Activated CD8-positive, alpha-beta memory T cell treated with anti-CD3 and anti-CD28 coated beads, Interleukin-2, amount 50 U/mL, for 1 hour (primary cell): ENCODE measurements at regions not wholly inside any gene's neighbourhood (a gene's known extent, or its start where the extent isn't known, plus 50 kb on each side); places are given as distances from the start of the nearest gene placed in this dataset.

ENCODE experiments used
- DNase-seq: peaks from one replicate; pipeline ENCODE4 v3.0.0-alpha.2; 2020; ENCODE audit errors: extremely low read depth

DNA sequence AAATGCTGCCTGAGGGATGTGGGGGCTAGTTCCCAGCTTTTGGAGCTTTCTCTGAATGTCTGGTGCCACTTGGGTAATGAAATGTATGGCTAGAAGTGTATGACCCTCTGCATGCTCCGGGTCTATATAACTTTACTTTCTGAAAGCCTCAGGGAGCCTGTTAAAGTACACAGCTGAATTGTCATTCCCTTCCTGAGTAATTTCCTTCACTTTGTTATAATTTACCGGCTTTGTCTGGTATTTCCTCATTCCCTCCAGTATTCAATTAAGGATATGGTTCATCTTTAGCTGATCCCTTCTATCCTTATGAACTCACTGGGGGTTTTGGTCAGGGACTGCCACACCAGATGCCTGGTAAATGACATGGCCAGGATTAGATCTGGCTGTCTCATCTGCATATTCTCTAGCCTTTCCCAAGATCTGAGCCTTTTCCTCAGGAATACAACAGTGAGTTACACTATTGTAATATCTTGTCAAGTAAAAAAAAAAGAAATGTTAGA, 620.3 kb downstream of the ZPLD1 start:
- no peak for DNase-seq

DNA sequence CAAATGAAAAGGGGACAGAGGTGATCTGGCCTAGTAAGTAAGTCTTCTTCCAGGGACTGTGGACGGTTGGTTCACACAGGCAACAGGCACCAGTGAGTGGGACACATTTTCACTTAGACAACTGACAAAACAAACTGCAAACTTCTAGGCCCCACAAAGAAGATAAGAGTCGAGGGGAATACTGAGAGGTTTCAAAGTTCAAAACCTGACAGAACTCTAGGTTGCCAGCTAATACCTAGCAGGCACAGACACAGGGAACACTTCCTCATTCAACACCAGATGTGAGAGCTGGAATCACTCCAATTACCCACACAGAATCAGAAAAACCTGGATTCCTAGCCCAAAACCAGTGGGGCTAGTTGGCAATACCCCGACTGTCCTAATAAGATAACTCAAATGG, 621.7 kb downstream of the ZPLD1 start:
- no peak for DNase-seq

DNA sequence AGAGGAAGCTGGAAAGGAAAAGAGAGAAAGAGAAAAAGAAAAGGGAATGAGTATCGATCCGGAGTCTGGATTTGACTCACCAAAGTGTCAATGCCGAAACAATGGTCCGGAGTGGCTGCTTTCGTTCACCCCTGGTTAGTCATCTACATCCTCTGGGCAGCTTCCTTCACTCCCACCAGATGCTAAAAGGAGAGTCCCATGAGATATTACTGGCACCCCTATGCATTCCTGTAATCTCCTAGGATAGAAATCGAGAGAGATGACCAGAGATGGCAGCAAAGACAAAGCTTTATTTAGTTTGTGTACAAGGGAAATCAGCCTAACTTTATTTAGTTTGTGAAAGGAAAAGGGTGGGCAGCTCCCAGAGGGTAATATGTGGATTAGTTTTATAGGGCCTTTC, 622.2 kb downstream of the ZPLD1 start:
- DNase-seq = no peak

DNA sequence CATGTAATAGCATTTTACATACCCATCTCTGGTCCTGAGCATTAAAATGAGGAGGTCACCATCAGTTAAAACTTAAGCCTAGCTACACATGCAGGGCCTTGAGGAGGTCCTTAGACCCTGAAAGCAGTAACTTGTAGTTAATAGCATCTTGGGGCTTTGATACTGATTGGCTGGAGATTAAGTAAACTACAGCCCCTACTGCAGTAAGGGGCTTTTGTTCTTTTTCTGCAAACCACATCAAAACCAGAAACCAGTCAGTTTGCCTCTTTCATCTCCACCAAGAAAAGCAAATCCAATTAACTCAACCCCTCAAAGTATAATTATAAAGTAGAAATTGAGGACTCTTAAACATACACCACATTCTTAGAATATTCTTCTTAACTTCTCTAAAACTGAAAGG, 622.7 kb downstream of the ZPLD1 start:
- no peak for DNase-seq

DNA sequence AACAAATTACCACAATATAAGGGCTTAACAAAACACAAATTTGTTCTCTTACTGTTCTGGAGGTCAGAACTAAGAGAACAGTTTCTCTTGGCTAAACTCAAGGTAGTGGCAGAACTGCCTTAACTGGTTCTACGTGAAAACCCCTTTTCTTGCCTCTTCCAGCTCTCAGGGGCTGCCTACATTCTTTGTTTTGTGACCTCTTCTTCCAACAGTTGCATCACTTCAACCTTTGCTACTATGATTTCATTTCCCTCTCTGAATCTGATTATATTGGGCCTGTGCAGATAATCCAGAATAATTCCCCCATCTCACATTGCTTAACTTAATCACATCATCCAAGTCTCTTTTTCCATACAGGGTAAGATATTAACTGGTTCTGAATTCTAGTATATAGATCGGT, 624.6 kb downstream of the ZPLD1 start:
- no peak for DNase-seq

- DNase-seq = no peak
Measured at GRCh38 chr3:103060242-103060641, 625.4 kb downstream of the ZPLD1 start.

DNA sequence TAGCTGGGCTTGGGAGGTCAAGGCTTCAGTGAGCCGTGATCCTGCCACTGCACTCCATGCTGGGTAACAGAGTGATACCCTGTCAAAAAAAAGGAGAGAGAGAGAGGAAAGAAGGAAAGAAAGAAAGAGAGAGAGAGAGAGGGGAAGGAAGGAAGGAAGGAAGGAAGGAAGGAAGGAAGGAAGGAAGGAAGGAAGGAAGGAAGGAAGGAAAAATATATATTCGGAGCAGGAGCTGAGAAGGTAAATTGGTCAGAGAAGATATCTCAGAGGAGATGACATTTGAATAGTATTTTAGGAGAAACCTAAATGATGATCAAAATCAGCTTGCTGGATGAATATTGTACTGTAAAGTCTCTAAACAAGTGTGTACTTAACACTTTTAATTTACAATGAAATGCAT, 633.1 kb downstream of the ZPLD1 start:
- no peak for DNase-seq

DNA sequence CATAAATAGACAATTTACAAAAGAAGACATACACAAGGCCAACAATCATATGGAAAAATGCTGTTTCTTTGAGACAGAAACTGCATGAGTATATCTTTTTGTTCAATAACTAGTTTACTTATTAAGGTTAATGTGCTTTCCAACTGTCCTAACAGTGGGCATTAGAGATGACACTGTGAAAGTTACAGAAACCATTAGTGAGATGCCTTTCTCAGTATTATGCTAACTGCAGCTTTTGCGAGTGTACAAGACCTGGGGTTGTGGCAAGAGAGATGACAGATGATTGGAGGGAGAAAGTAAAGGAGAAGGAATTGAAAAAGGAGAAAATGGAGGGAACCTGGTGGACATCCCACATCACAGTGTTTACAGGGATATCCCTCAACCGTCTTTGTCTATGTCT, 640.5 kb downstream of the ZPLD1 start:
- DNase-seq = no peak

- no peak for DNase-seq
Measured at GRCh38 chr3:103077910-103078309, 643.1 kb downstream of the ZPLD1 start.

- DNase-seq = no peak
Measured at GRCh38 chr3:103082501-103082900, 647.7 kb downstream of the ZPLD1 start.

GRCh38 chr3:103083848-103084631, 649.2 kb downstream of the ZPLD1 start:
- DNase-seq = no peak

- no peak for DNase-seq
Measured at GRCh38 chr3:103085465-103085864, 650.6 kb downstream of the ZPLD1 start.

GRCh38 chr3:103089758-103090157, 654.9 kb downstream of the ZPLD1 start:
- no peak for DNase-seq

GRCh38 chr3:103105206-103105605, 670.4 kb downstream of the ZPLD1 start:
- DNase-seq = no peak

DNA sequence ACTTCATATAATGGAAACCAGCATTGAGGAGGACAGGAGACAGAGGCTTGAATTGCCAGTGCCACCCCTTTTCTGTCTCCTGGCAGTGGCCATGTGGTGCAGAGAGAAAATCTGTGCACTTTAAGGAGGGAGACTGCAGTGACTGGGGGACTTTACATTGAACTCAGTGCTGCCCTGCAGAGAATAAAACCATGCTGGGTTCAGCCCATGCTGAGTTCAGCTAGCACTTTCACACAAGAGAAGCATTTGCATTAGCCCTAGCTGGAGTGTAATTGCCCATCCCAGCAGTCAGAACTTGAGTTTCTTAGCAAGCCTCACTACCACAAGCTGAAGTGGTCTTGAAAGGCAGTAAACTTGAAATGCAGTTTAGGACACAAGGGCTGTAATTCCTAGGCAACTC, 677.5 kb downstream of the ZPLD1 start:
- no peak for DNase-seq

DNA sequence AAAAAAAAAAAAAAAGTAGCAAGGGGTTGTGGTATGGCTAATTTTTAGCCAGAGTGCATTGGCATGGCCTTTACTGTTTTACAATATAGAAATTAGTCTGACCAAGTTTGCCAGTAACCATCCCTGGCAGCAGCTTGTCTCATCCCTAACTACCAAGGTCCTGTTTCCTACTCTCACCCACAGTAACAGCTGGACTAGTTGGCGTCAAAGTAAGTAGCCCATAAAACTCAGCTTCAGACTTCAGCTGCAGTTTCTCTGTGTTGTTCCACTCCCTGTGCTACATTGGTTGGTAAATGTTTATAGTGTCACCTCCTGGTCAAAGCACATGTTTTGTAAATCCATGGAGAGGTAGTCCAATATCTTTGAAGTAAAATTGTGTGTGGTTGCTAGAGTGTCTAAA, 691.3 kb downstream of the ZPLD1 start:
- DNase-seq = no peak

DNA sequence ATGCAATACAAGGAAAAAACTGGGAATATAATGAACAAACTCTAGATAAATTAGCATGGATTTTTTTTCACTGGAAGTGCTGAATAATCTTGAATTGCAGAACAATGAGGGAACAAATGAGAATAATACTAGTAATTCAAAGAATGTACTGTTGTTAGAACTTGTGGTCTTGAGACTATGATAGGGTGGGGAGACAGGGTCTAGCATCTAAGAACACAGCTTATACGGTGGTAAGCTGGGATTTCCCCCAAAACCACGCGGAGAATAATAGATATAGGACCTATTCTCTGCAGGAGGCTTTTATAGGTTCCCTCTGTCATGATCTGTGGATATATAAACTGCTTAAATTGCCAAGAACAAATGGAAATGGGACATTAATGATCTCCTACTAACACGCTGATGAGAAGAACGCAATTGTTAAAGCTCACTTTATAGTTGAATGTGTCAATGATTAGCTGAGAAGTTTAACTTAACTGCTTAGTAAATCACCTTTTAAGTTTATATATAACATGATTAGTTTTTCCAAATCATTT, 692.3 kb downstream of the ZPLD1 start:
- DNase-seq = no peak

GRCh38 chr3:103127737-103128136, 692.9 kb downstream of the ZPLD1 start:
- DNase-seq = no peak

DNA sequence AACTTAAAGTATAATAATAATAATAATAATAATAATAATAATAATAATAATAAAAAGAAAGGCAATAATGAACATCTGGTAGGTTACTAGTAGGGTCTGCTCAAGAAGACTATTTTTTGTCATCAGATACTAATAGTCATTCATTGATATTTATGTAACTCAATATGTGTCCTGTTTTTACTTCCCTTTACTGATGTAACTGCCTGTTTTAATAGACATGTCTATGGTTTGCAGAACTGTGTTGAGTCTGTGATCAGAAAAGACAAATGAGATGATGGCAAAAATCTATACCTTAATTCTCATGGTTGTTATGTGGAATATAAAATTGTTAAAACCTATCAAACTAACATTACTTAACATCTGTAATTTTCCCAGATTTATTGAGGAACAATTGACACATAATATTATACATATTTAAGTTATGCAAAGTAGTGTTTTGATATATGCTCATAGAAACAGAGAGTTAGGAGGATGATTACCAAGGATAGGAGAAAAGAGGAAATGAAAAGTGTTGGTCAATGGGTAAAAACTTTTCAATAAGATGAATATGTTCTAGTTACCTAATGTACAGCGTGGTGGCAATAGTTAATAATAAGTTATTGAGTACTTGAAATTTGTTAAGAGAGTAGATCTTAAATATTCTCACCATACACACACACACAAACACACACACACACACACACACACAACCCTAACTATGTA, 699.4 kb downstream of the ZPLD1 start:
- no peak for DNase-seq

- DNase-seq = no peak
Measured at GRCh38 chr3:103136621-103137020, 701.8 kb downstream of the ZPLD1 start.

- DNase-seq = no peak
Measured at GRCh38 chr3:103137830-103138229, 703.0 kb downstream of the ZPLD1 start.

- DNase-seq = no peak
Measured at GRCh38 chr3:103158183-103158582, 723.4 kb downstream of the ZPLD1 start.

DNA sequence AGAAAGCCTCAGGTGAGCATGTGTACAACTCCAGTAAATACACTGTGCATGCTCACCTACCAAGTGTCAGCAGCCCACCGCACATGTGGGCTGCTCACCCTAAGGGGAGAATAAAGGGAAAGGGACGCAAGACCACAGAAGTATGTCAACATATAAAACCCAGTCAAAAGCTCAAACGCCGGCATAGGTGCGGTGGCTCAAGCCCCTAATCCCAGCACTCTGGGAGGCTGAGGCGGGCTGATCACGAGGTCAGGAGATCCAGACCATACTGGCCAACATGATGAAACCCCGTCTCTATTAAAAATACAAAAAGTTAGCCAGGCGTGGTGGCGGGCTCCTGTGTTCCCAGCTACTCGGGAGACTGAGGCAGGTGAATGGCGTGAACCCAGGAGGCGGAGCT, 732.1 kb downstream of the ZPLD1 start:
- no peak for DNase-seq
